HepG2 (cell line): ENCODE measurements at regions not wholly inside any gene's neighbourhood (a gene's known extent, or its start where the extent isn't known, plus 50 kb on each side); places are given as distances from the start of the nearest gene placed in this dataset.
A peak's percentile ranks its signal among the peaks of the same experiment; 100 is the strongest.
"Not testable (repeated sequence)": the region's sequence is repeated elsewhere in the genome, so short reads cannot be mapped to it uniquely, and the experiment has no call there.

Experiments used
- ATAC-seq: fragments of 200-7000 bp; cut with Tn5 transposase; 3 replicates; pipeline ENCODE4 v1.9.1; 2020; ENCODE audit warnings: mild to moderate bottlenecking, moderate library complexity
- BruUV-seq: library from RNA; stranded (reverse); fragments of 400-500 nt; replicated peaks from 2 replicates; lab custom pipeline; 2021; lab: Mats Ljungman, UMichigan
- CTCF ChIA-PET: fragments of 300-600 bp; formaldehyde crosslinking; extraction: SDS; loops from one replicate; lab custom pipeline; 2021; ENCODE audit warnings: low total read pairs, inconsistent platforms, low intra/inter-chr PET ratio; lab: Yijun Ruan, JAX
- POLR2A ChIA-PET: fragments of 350-600 bp; sonication (Branson Sonifier 250); formaldehyde crosslinking; loops from one replicate; lab custom pipeline; 2020; ENCODE audit warnings: antibody characterized with exemption, inconsistent platforms; lab: Yijun Ruan, JAX
- DNase-seq: peaks from one replicate; pipeline ENCODE4 v3.0.0-alpha.2; 2015; ENCODE audit warnings: low spot score
- FAIRE-seq: peaks from 3 replicates; lab custom pipeline; 2011; peaks lifted over from hg19 to GRCh38; lab: Jason Lieb, UNC
- H2AFZ ChIP-seq: one replicate; pipeline ENCODE4 v1.6.1; 2011; ENCODE audit warnings: low read length, inconsistent platforms
- H3K27ac ChIP-seq: fragments of 300-600 bp; 3 replicates; pipeline ENCODE4 v1.8.0; 2011; ENCODE audit warnings: mixed run types, mild to moderate bottlenecking, mixed read lengths, low read length, inconsistent platforms; ENCODE audit not compliant: insufficient read depth; ENCODE audit errors: extremely low read length
- H3K27me3 ChIP-seq, 2 experiments: fragments of 200-600 bp in 1 of 2; 2 replicates in 1 of 2; 3 replicates in 1 of 2; pipeline versions ENCODE4 v1.6.0 to v1.8.0; 2011; ENCODE audit warnings: low read length in 2 of 2, mild to moderate bottlenecking in 2 of 2, moderate library complexity in 2 of 2, inconsistent platforms in 1 of 2; ENCODE audit not compliant: insufficient read depth in 2 of 2, control insufficient read depth in 1 of 2
- H3K36me3 ChIP-seq, 2 experiments: fragments of 200-600 bp in 1 of 2; replicated peaks in 1 of 2; 2 replicates in 1 of 2; 3 replicates in 1 of 2; pipeline versions ENCODE4 v1.5.1 to v1.8.0; 2011; ENCODE audit warnings: low read length in 2 of 2, inconsistent platforms in 1 of 2; ENCODE audit not compliant: insufficient read depth in 2 of 2, control insufficient read depth in 1 of 2
- H3K4me1 ChIP-seq: 2 replicates; pipeline ENCODE4 v1.5.1; 2012; ENCODE audit warnings: low read length, inconsistent platforms; ENCODE audit not compliant: insufficient read depth
- H3K4me2 ChIP-seq: 2 replicates; pipeline ENCODE4 v1.6.0; 2011; ENCODE audit warnings: low read depth, low read length, inconsistent platforms
- H3K4me3 ChIP-seq, 3 experiments: fragments of 200-600 bp in 1 of 3; sonication (generic), shearing (Covaris generic) in 1 of 3; replicated peaks in 1 of 3; 2 replicates each; pipeline ENCODE4 v1.5.1; 2011 to 2016; ENCODE audit warnings: low read length in 3 of 3, inconsistent platforms in 2 of 3, low read depth in 2 of 3, mild to moderate bottlenecking in 2 of 3, control low read depth in 1 of 3, mixed read lengths in 1 of 3; ENCODE audit not compliant: insufficient read depth in 1 of 3
- H3K79me2 ChIP-seq: one replicate; pipeline ENCODE4 v1.6.1; 2011; ENCODE audit warnings: low read length, inconsistent platforms; ENCODE audit not compliant: insufficient read depth
- H3K9ac ChIP-seq: 2 replicates; pipeline ENCODE4 v1.6.0; 2011; ENCODE audit warnings: mild to moderate bottlenecking, low read depth, low read length, inconsistent platforms; ENCODE audit not compliant: insufficient read depth
- H3K9me3 ChIP-seq: 2 replicates; pipeline ENCODE4 v1.5.1; 2012; ENCODE audit warnings: mild to moderate bottlenecking, low read length
- H4K20me1 ChIP-seq: 2 replicates; pipeline ENCODE4 v1.6.0; 2011; ENCODE audit warnings: inconsistent platforms, mild to moderate bottlenecking, low read length, moderate library complexity; ENCODE audit not compliant: insufficient read depth
- MAFF ChIP-seq: IDR thresholded peaks from 2 replicates; pipeline ENCODE4 v1.6.1; 2011; ENCODE audit warnings: low read depth, low read length, improper control_type of control experiment
- MAFK ChIP-seq, 2 experiments: IDR thresholded peaks in 1 of 2; conservative IDR thresholded peaks in 1 of 2; 2 replicates each; pipeline ENCODE4 v1.6.1; 2011; ENCODE audit warnings: improper control_type of control experiment in 2 of 2, low read length in 2 of 2
- WGBS: methylation state at CpG from one replicate; pipeline ENCODE4 v1.1.6; 2017; ENCODE audit warnings: low lambda C conversion rate; 5-methylcytosine and 5-hydroxymethylcytosine counted together
- in situ Hi-C: cut with HindIII; loops from 2 replicates; pipeline ENCODE4 v1.10.0; 2017; ENCODE audit warnings: low pct_unique_long_range_greater_than_20kb; ENCODE audit not compliant: extremely low pct_ligation_motif_present
- intact Hi-C: fragments of 100-400 bp; cut with micrococcal nuclease; formaldehyde crosslinking; loops from one replicate; pipeline ENCODE4 v1.10.0; 2022; ENCODE audit not compliant: unreplicated experiment

- ATAC-seq, H3K4me3 ChIP-seq, H3K36me3 ChIP-seq, FAIRE-seq, H3K9ac ChIP-seq, H3K27me3 ChIP-seq, H3K79me2 ChIP-seq, intact Hi-C loops, H3K4me1 ChIP-seq, CTCF ChIA-PET, H4K20me1 ChIP-seq, H2AFZ ChIP-seq, BruUV-seq, H3K4me2 ChIP-seq, H3K9me3 ChIP-seq, DNase-seq, in situ Hi-C loops, H3K27ac ChIP-seq, POLR2A ChIA-PET: not testable (repeated sequence)
- TF ChIP-seq MAFK (conservative IDR thresholded peaks at IDR 0.05 in 1 of 2, IDR thresholded peaks at IDR 0.05 in 1 of 2; ENCODE audit: low read length in 2 of 2) (peak in 1 of 2 experiments; percentile 55; a peak in 3 of 4 replicates), MAFF (peak; percentile 72)
- WGBS, result 0% methylated on average over 1 of the region's 2 CpGs
These were observed 87.4 kb downstream of the NAPG start for GRCh38 chr18:10613226-10613625.

- H3K79me2 ChIP-seq, H3K4me3 ChIP-seq, H3K36me3 ChIP-seq, CTCF ChIA-PET, H3K9ac ChIP-seq, FAIRE-seq, POLR2A ChIA-PET, H3K9me3 ChIP-seq, intact Hi-C loops, DNase-seq, H4K20me1 ChIP-seq, in situ Hi-C loops, BruUV-seq, H3K27me3 ChIP-seq, H3K27ac ChIP-seq, H3K4me1 ChIP-seq, H2AFZ ChIP-seq, ATAC-seq, H3K4me2 ChIP-seq: not testable (repeated sequence)
- WGBS, result 23% methylated on average over 4 of the region's 4 CpGs
These were observed 90.9 kb downstream of the NAPG start for GRCh38 chr18:10616714-10617113.

- H3K27me3 ChIP-seq, ATAC-seq, H2AFZ ChIP-seq, CTCF ChIA-PET, H4K20me1 ChIP-seq, H3K9ac ChIP-seq, H3K36me3 ChIP-seq, BruUV-seq, FAIRE-seq, in situ Hi-C loops, H3K4me3 ChIP-seq, intact Hi-C loops, H3K9me3 ChIP-seq, DNase-seq, POLR2A ChIA-PET, H3K27ac ChIP-seq, H3K4me2 ChIP-seq, H3K4me1 ChIP-seq, H3K79me2 ChIP-seq: not testable (repeated sequence)
- 71% methylated on average over 1 of the region's 4 CpGs for WGBS
These were observed 93.0 kb downstream of the NAPG start for GRCh38 chr18:10618797-10619196.

- H3K4me1 ChIP-seq, intact Hi-C loops, H3K27ac ChIP-seq, H2AFZ ChIP-seq, H3K9ac ChIP-seq, FAIRE-seq, DNase-seq, ATAC-seq, POLR2A ChIA-PET, H3K4me3 ChIP-seq, H3K27me3 ChIP-seq, in situ Hi-C loops, H3K79me2 ChIP-seq, H4K20me1 ChIP-seq, H3K9me3 ChIP-seq, BruUV-seq, H3K4me2 ChIP-seq, CTCF ChIA-PET, H3K36me3 ChIP-seq: not testable (repeated sequence)
- WGBS, result 76% methylated on average over 2 of the region's 2 CpGs
These were observed 93.5 kb downstream of the NAPG start for GRCh38 chr18:10619280-10619679.
